ACC112 (cell line): ENCODE measurements at regions not wholly inside any gene's neighbourhood (a gene's known extent, or its start where the extent isn't known, plus 50 kb on each side); places are given as distances from the start of the nearest gene placed in this dataset.
A peak's percentile ranks its signal among the peaks of the same experiment; 100 is the strongest.
"Not testable (repeated sequence)": the region's sequence is repeated elsewhere in the genome, so short reads cannot be mapped to it uniquely, and the experiment has no call there.

Source experiments
- H2AFZ ChIP-seq: fragments of 200-600 bp; sonication (generic); one replicate; pipeline ENCODE4 v1.6.0; 2017; ENCODE audit warnings: antibody characterized with exemption, low read length; ENCODE audit not compliant: unreplicated experiment
- H3K27ac ChIP-seq: fragments of 200-600 bp; sonication (generic); 2 replicates; pipeline ENCODE4 v1.5.1; 2014; ENCODE audit warnings: low read depth, mild to moderate bottlenecking, antibody characterized with exemption, low read length, moderate library complexity
- H3K27me3 ChIP-seq: fragments of 200-600 bp; sonication (generic); 2 replicates; pipeline ENCODE4 v1.6.1; 2014; ENCODE audit warnings: mild to moderate bottlenecking, antibody characterized with exemption, low read length, moderate library complexity, mixed read lengths; ENCODE audit not compliant: insufficient read depth
- H3K36me3 ChIP-seq: fragments of 200-600 bp; sonication (generic); 2 replicates; pipeline ENCODE4 v1.6.1; 2016; ENCODE audit warnings: mild to moderate bottlenecking, antibody characterized with exemption, low read length, moderate library complexity, mixed read lengths; ENCODE audit not compliant: insufficient read depth
- H3K4me1 ChIP-seq: fragments of 200-600 bp; sonication (generic); one replicate; pipeline ENCODE4 v1.6.1; 2016; ENCODE audit warnings: low read length, mixed read lengths; ENCODE audit not compliant: insufficient read depth, unreplicated experiment, control insufficient read depth
- H3K4me3 ChIP-seq: fragments of 200-600 bp; sonication (generic); 2 replicates; pipeline ENCODE4 v1.5.1; 2014; ENCODE audit warnings: mild to moderate bottlenecking, low read depth, low read length
- H3K79me2 ChIP-seq: fragments of 200-600 bp; sonication (generic); one replicate; pipeline ENCODE4 v1.6.0; 2016; ENCODE audit warnings: low read length; ENCODE audit not compliant: control insufficient read depth, unreplicated experiment, insufficient read depth

DNA sequence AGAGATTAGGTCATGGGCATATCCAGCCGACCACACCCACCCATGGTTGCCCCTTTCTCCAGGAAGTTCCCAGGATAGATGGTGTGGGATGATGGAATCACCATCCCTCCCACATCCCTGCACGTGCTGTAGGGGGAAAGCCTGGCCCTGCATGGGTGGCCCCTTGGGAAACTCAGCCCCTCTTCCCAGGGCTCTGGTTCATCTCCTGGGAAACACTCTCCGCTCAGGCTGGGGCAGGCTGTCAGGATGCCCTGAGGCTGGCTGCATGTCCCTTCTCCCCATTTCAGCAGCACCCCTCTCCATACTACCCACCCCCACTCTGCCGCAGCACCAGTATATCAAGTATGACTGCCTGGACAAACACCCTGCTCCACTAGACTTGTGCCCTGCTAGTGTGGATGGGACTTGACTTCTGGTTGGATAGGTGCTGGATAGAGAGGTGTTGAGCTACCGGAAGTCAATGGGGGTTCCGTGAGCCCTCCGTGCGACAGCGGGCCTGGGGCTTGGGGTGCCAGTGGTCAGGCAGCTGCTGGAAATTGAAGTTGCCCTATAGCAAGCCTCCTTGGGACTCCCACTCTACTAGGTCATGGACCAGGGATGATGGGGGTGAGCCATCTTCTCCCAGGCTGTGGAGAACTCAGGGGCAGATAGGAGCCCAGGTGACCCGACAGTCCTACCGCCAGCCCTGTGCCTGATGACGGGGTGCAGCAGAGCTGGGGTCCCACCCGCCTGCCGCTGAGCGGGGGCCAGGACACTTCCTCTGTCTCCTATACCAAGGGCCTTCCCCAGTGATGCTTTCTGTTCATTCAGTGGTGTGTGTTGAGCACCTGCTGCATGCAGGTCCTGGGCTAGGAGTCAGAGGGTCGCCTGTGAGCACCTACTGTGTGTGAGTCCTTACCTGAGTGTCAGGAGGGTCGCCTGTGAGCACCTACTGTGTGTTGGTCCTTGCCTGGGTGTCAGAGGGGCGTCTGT, 69.4 kb upstream of the COL5A1 start:
- Histone ChIP-seq H3K36me3 (no peaks in the 10 kb centered on the region), H2AFZ (no peak overlapping the region), H3K4me1 (no peaks in the 10 kb centered on the region), H3K4me3 (no peak overlapping the region), H3K27me3 (no peaks in the 10 kb centered on the region), H3K27ac (no peak overlapping the region), H3K79me2 (no peaks in the 10 kb centered on the region)

DNA sequence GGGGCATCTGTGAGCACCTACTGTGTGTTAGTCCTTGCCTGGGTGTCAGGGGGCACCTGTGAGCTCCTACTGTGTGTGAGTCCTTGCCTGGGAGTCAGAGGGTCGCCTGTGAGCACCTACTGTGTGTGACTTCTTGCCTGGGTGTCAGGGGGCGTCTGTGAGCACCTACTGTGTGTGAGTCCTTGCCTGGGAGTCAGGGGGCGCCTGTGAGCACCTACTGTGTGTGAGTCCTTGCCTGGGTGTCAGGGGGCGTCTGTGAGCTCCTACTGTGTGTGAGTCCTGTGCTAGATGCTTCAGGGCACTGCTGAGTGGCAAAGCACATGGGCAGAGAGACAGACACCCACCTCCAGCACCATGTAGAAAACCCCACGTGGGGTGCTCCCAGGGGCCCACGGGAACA, 66.9 kb upstream of the COL5A1 start:
- not testable (repeated sequence) for H3K79me2 ChIP-seq, H3K36me3 ChIP-seq, H3K4me3 ChIP-seq, H3K27me3 ChIP-seq, H2AFZ ChIP-seq, H3K4me1 ChIP-seq, H3K27ac ChIP-seq

DNA sequence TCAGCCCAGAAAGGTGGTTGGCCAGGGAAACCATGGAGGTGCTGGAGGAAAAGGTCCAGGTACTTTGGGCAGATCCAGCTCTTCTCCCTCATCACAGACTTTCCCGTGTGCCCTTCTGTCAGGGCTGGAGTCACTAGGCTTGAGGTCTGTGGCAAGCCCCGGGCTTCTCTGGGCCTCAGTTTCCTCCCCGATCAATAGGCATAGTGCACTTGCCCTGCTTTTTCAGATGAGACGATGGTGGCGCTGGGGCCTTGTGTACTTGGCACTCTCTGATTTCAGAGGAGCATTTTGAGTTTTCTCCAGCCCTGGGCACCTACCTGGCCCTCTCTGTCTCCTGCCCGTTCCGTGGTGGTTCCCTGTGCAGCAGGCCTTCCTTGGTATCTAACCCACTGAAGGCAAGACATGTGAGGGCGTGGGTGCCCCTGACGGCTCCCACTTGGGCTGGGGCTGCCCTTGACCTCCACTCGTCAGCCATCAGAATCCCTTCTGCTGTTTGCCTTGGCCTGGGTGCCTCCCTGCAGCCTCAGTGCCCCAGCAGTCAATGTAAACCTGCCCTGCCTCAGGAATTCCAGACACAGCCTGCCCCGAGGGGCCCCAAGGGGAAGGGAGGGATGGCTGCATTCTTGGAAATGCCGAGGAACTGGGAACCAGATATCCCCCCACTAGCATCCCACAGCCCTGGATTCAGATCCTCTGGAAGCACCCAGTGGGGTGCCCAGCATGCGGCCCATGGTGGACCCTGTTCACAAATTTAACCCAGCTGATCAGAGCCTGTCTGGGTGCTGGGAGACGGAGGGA, 66.3 kb upstream of the COL5A1 start:
- Histone ChIP-seq H3K27me3 (no peaks in the 10 kb centered on the region), H3K27ac (no peak overlapping the region), H3K36me3 (no peaks in the 10 kb centered on the region; the same call in 1 of the 2 replicates), H2AFZ (no peak overlapping the region), H3K4me3 (no peak overlapping the region), H3K79me2 (no peaks in the 10 kb centered on the region), H3K4me1 (no peaks in the 10 kb centered on the region)

DNA sequence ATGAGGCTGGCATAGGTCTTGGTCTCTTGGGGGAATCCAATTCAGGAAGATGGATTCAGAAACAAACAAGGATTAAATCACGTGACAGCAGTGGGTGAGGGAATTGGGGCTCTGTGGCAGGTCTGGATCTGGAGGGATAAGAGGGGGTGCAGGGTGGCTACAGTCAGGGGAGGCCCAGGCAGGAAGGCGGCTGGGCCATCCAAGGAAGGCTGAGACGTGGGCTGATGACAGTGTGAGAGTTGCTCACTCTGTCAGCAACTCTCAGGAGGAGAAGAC, 65.8 kb upstream of the COL5A1 start:
- H3K79me2 ChIP-seq = no peaks in the 10 kb centered on the region
- H3K4me1 ChIP-seq = no peaks in the 10 kb centered on the region
- H3K4me3 ChIP-seq = no peak overlapping the region
- no peaks in the 10 kb centered on the region; the same call in 1 of the 2 replicates for H3K36me3 ChIP-seq
- H3K27ac ChIP-seq = no peak overlapping the region
- no peaks in the 10 kb centered on the region for H3K27me3 ChIP-seq
- no peak overlapping the region for H2AFZ ChIP-seq

DNA sequence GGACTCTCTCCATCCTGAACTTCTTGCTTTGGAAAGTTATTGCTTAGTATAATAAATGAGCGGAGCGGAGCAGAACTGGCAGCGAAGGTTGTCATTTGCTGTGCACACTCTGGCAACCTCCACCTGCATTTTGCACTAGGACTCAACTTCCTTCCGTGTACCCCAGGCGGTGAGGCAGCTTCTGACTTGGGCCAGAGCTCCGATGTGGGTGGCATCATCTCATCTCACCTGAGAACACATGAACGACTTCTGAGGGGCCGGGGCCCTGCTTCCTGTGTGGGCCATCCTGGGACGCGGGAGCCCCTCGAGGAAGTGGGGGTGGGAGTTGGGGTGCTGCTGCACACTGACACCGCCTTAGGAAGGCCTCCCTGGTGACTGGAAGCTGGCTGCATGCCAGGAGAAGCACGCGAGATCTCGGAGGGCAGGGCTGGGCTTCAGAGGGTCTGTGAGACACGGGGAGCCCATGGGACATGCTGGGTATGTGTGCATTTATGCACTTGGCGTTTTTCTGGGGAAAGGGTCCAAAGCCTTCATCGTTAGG, 56.5 kb upstream of the COL5A1 start:
- Histone ChIP-seq H3K27me3 (no peaks in the 10 kb centered on the region), H3K79me2 (no peaks in the 10 kb centered on the region), H2AFZ (no peak overlapping the region), H3K36me3 (no peaks in the 10 kb centered on the region; the same call in 1 of the 2 replicates), H3K4me1 (peaks cover under 1% of the 10 kb centered on the region), H3K27ac (no peak overlapping the region), H3K4me3 (no peak overlapping the region)

DNA sequence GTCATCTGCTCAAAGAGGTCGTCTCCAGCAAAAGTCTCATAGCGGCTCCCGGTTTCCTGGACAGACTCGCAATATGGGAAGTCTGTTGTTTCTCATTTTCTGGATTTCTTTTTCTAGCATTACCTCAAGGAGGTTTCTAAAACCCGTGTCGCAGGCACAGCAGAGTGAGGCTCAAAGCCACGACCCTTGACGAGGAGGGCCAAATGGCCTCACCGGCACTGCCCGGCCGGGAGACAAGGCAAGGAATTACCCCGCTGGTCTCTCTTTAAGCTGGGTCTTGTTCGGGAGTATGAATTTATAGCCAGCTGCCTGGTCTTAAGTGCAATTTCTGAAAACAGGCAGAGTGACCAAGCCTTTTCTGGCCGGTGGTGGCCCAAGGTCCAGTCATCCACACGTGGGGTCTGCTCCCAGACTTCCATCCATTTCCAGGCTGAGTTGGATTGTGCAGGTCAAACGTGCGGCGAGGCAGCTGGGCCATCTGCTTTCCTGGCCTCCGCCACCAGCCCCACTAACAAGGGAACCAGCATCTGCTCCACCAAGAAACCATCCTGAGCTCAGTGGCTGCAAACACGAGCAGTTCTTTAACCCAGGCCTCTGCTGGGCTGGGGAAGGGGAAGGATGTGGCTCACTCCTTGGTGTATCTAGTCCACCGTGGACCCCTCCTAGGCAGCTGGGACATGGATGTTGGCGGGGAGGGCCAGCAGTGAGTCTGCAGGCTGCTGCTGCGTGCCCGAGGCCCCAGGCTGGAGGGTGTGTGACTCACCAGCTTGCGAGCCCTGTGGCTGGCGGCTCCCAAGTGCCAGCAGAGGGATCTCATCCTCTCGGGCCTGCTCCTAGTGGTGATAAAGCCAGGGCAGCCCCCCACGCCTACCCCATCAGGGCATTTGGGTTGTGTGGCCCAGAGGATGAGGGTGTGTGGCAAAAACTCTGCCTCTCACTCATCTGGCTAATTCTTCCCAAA, 55.6 kb upstream of the COL5A1 start:
- no peaks in the 10 kb centered on the region for H3K79me2 ChIP-seq
- peaks cover 10% of the 10 kb centered on the region for H3K4me1 ChIP-seq
- no peaks in the 10 kb centered on the region for H3K36me3 ChIP-seq
- H2AFZ ChIP-seq = no peak overlapping the region
- no peaks in the 10 kb centered on the region for H3K27me3 ChIP-seq
- no peak overlapping the region for H3K4me3 ChIP-seq
- no peak overlapping the region for H3K27ac ChIP-seq

DNA sequence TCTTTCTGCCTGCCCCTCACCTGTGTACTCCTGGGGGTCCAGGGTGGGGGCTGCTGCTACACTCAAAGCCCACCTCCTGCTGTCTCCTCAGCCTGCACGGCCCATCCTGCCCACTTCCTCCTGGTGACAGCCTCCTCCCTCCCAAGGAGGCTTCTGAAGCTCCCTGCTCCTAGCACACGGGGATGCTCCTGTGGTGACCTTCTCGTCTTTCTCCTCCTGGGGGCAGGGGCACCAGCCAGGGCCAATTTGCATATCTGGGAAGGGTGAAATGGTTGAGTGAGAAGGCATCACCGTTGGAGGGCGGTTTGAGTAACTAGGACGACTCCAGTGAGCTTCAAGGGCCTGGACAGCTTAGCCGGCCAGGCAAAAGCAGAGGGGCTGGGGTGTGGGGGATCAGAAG, 51.9 kb upstream of the COL5A1 start:
- H3K36me3 ChIP-seq = no peaks in the 10 kb centered on the region
- H3K27ac ChIP-seq = no peak overlapping the region
- no peaks in the 10 kb centered on the region for H3K79me2 ChIP-seq
- H3K4me3 ChIP-seq = no peak overlapping the region
- H2AFZ ChIP-seq = no peak overlapping the region
- H3K4me1 ChIP-seq = peaks cover 34% of the 10 kb centered on the region
- H3K27me3 ChIP-seq = no peaks in the 10 kb centered on the region

DNA sequence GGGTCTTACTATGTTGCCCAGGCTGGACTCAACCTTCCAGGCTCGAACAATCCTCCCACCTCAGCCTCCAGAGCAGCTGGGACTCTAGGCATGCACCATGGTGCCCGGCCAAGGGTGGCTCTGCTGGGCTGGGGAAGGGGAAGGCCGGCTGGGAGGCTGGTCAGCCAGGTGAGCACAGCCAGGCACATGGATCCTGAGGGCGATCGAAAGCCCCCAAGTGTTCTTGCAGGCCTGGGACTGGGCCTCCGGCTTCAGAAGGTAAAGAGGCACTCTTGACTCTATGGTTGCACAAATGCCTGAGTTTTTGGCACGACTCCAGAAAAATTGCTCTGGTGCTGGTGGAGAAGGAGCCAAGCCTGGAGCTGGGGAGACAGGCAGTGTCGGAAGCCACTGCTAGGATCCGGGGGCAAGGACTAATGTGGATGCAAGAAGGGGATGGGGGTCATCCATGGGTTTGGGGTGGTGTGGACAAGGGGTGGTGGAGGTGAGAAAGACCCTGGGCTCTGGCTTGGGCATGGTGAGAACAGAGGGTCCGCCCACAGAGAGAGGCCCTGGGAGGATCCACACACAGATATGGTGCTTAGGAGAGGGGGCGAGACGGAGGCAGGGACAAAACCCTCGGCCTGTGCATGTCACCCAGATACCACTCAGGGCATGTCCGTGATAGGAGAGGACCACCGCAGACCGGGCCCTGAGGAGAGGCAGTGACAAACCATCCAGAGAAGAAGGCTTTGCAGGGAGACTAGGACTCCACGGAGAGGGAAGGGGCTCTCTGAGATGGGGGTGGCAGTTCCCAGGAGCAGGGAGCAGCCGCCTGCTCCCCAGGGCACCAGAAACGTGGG, 51.1 kb upstream of the COL5A1 start:
- Histone ChIP-seq H3K27me3 (no peaks in the 10 kb centered on the region), H3K4me1 (peaks cover 34% of the 10 kb centered on the region), H2AFZ (no peak overlapping the region), H3K4me3 (no peak overlapping the region), H3K79me2 (no peaks in the 10 kb centered on the region), H3K27ac (peak overlapping the region; percentile 97), H3K36me3 (no peaks in the 10 kb centered on the region)

DNA sequence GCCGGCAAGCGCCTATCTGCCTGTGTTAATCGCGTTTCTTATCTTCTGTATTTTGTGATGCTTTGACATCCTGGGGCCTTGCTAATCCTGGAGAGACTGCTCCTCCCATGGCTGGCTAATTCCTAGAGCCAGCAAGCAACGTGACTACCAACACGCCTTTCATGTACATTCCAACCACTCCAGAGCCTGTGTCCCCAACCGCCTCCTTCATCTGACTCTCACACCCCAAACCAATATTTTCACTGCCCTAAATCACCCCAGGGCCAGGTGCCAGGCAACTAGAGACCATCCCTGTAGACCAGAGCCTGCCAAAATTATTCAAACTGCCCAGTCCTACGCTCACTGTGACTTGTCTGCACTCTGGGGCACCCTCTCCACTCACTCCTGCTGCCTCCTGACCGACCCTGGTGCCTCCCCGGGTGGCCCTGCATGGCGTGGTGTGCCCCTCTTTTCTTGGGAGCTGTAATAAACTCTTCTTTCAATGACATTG, 50.5 kb upstream of the COL5A1 start:
- Histone ChIP-seq H3K4me3 (peak overlapping the region; percentile 66), H3K4me1 (peaks cover 34% of the 10 kb centered on the region), H3K79me2 (no peaks in the 10 kb centered on the region), H3K27me3 (no peaks in the 10 kb centered on the region), H3K36me3 (no peaks in the 10 kb centered on the region), H3K27ac (peak overlapping the region; percentile 97), H2AFZ (no peak overlapping the region)
